ENCODE measurements at regions not wholly inside any gene's neighbourhood (a gene's known extent, or its start where the extent isn't known, plus 50 kb on each side); places are given as distances from the start of the nearest gene placed in this dataset.

- ChIA-PET POLR2A (no interaction called here), CTCF (no interaction called here)
- no peak for DNase-seq (ENCODE audit: extremely low spot score)
- TF ChIP-seq BHLHE40 (IDR thresholded peaks at IDR 0.05; ENCODE audit: borderline replicate concordance) = no peak
- no peak for TF ChIP-seq ARNT (IDR thresholded peaks at IDR 0.05)
- TF ChIP-seq ELF4 (IDR thresholded peaks at IDR 0.05) = no peak
- no peak for TF ChIP-seq TARDBP (IDR thresholded peaks at IDR 0.05)
- no peak for TF ChIP-seq NFRKB (IDR thresholded peaks at IDR 0.05)
- TF ChIP-seq SUZ12 (IDR thresholded peaks at IDR 0.05) = no peak
- no peak for TF ChIP-seq FOXM1 (IDR thresholded peaks at IDR 0.05; ENCODE audit: borderline replicate concordance)
- TF ChIP-seq L3MBTL2 (conservative IDR thresholded peaks at IDR 0.05) = no peak
- no peak for TF ChIP-seq CTBP1 (IDR thresholded peaks at IDR 0.05; ENCODE audit: borderline replicate concordance)
- TF ChIP-seq ZNF384 (IDR thresholded peaks at IDR 0.05) = no peak
- TF ChIP-seq FOXK2 (IDR thresholded peaks at IDR 0.05) = no peak
- TF ChIP-seq PKNOX1 (IDR thresholded peaks at IDR 0.05) = no peak
- TF ChIP-seq FOXA1 (IDR thresholded peaks at IDR 0.05) = no peak
Measured at GRCh38 chr2:66888246-66888645, 453.3 kb downstream of the MEIS1 start.

- DNase-seq (ENCODE audit: extremely low spot score) = no peak
- ChIA-PET POLR2A (no interaction called here), CTCF (interaction anchor here (0.6 kb wide), 1 partner anchor 430 kb away, joined by 3 read pairs; no protein-coding TSS in a partner anchor)
- TF ChIP-seq BHLHE40 (IDR thresholded peaks at IDR 0.05; ENCODE audit: borderline replicate concordance) (no peak), ARNT (IDR thresholded peaks at IDR 0.05) (no peak), SUZ12 (IDR thresholded peaks at IDR 0.05) (no peak), TARDBP (IDR thresholded peaks at IDR 0.05) (no peak), ZNF384 (IDR thresholded peaks at IDR 0.05) (no peak), CTBP1 (IDR thresholded peaks at IDR 0.05; ENCODE audit: borderline replicate concordance) (no peak), FOXA1 (IDR thresholded peaks at IDR 0.05) (no peak), PKNOX1 (IDR thresholded peaks at IDR 0.05) (no peak), SP1 (IDR thresholded peaks at IDR 0.05) (no peak), HDGF (IDR thresholded peaks at IDR 0.05; ENCODE audit: borderline replicate concordance) (no peak), L3MBTL2 (conservative IDR thresholded peaks at IDR 0.05) (no peak), NFRKB (IDR thresholded peaks at IDR 0.05) (no peak)
Measured at GRCh38 chr2:66888791-66889631, 454.1 kb downstream of the MEIS1 start.

GRCh38 chr2:66889632-66889882, 454.6 kb downstream of the MEIS1 start:
- TF ChIP-seq CTBP1 (IDR thresholded peaks at IDR 0.05; ENCODE audit: borderline replicate concordance) = no peak
- no peak for TF ChIP-seq SP1 (IDR thresholded peaks at IDR 0.05)
- TF ChIP-seq TARDBP (IDR thresholded peaks at IDR 0.05) = no peak
- TF ChIP-seq L3MBTL2 (conservative IDR thresholded peaks at IDR 0.05) = no peak
- TF ChIP-seq BHLHE40 (IDR thresholded peaks at IDR 0.05; ENCODE audit: borderline replicate concordance) = no peak
- TF ChIP-seq FOXK2 (IDR thresholded peaks at IDR 0.05) = no peak
- TF ChIP-seq PKNOX1 (IDR thresholded peaks at IDR 0.05) = no peak
- no peak for TF ChIP-seq SUZ12 (IDR thresholded peaks at IDR 0.05)
- no peak for TF ChIP-seq HDGF (IDR thresholded peaks at IDR 0.05; ENCODE audit: borderline replicate concordance)
- TF ChIP-seq ELF4 (IDR thresholded peaks at IDR 0.05) = no peak
- no peak for TF ChIP-seq FOXM1 (IDR thresholded peaks at IDR 0.05; ENCODE audit: borderline replicate concordance)
- no peak for TF ChIP-seq FOXA1 (IDR thresholded peaks at IDR 0.05)
- no peak for TF ChIP-seq ZNF384 (IDR thresholded peaks at IDR 0.05)
- no peak for TF ChIP-seq LEF1 (IDR thresholded peaks at IDR 0.05; ENCODE audit: borderline replicate concordance)
- no peak for TF ChIP-seq NFRKB (IDR thresholded peaks at IDR 0.05)
- TF ChIP-seq ARNT (IDR thresholded peaks at IDR 0.05) = no peak
- DNase-seq (ENCODE audit: extremely low spot score) = no peak
- ChIA-PET CTCF (interaction anchor here (0.6 kb wide), 1 partner anchor 430 kb away, joined by 3 read pairs; no protein-coding TSS in a partner anchor), POLR2A (no interaction called here)

GRCh38 chr2:66890166-66890742, 455.3 kb downstream of the MEIS1 start:
- no peak for DNase-seq (ENCODE audit: extremely low spot score)
- no peak for TF ChIP-seq L3MBTL2 (conservative IDR thresholded peaks at IDR 0.05)
- TF ChIP-seq TARDBP (IDR thresholded peaks at IDR 0.05) = no peak
- TF ChIP-seq SP1 (IDR thresholded peaks at IDR 0.05) = no peak
- TF ChIP-seq FOXA1 (IDR thresholded peaks at IDR 0.05) = no peak
- TF ChIP-seq ARNT (IDR thresholded peaks at IDR 0.05) = no peak
- no peak for TF ChIP-seq PKNOX1 (IDR thresholded peaks at IDR 0.05)
- TF ChIP-seq LEF1 (IDR thresholded peaks at IDR 0.05; ENCODE audit: borderline replicate concordance) = no peak
- TF ChIP-seq SUZ12 (IDR thresholded peaks at IDR 0.05) = no peak
- no peak for TF ChIP-seq NFRKB (IDR thresholded peaks at IDR 0.05)
- TF ChIP-seq ZNF384 (IDR thresholded peaks at IDR 0.05) = no peak
- no peak for TF ChIP-seq ELF4 (IDR thresholded peaks at IDR 0.05)
- no peak for TF ChIP-seq BHLHE40 (IDR thresholded peaks at IDR 0.05; ENCODE audit: borderline replicate concordance)
- no peak for TF ChIP-seq FOXM1 (IDR thresholded peaks at IDR 0.05; ENCODE audit: borderline replicate concordance)
- TF ChIP-seq HDGF (IDR thresholded peaks at IDR 0.05; ENCODE audit: borderline replicate concordance) = no peak
- no peak for TF ChIP-seq CTBP1 (IDR thresholded peaks at IDR 0.05; ENCODE audit: borderline replicate concordance)
- ChIA-PET POLR2A (no interaction called here), CTCF (no interaction called here)

GRCh38 chr2:66895206-66895605, 460.3 kb downstream of the MEIS1 start:
- no peak for DNase-seq (ENCODE audit: extremely low spot score)
- CTCF ChIA-PET = no interaction called here
- TF ChIP-seq L3MBTL2 (conservative IDR thresholded peaks at IDR 0.05) (no peak), ARNT (IDR thresholded peaks at IDR 0.05) (no peak), LEF1 (IDR thresholded peaks at IDR 0.05; ENCODE audit: borderline replicate concordance) (no peak), FOXA1 (IDR thresholded peaks at IDR 0.05) (no peak), BHLHE40 (IDR thresholded peaks at IDR 0.05; ENCODE audit: borderline replicate concordance) (no peak)
- POLR2A ChIA-PET = no interaction called here

All from HEK293T (cell line).